Endothelial cell of umbilical vein (primary cell): ENCODE measurements at regions not wholly inside any gene's neighbourhood (a gene's known extent, or its start where the extent isn't known, plus 50 kb on each side); places are given as distances from the start of the nearest gene placed in this dataset.

Experiments used
- BruUV-seq: library from RNA; stranded (reverse); fragments of 400-500 nt; replicated peaks from 2 replicates; lab custom pipeline; 2021; lab: Mats Ljungman, UMichigan
- CTCF ChIA-PET: fragments of 300-600, 350-600 bp; sonication (Branson Sonifier 250); formaldehyde crosslinking; loops from one replicate; lab custom pipeline; 2021; ENCODE audit warnings: antibody characterized with exemption, inconsistent platforms; lab: Charles Lee
- POLR2A ChIA-PET: fragments of 300-600, 350-600 bp; sonication (Branson Sonifier 250); formaldehyde crosslinking; loops from one replicate; lab custom pipeline; 2021; ENCODE audit warnings: antibody characterized with exemption, inconsistent platforms; lab: Charles Lee
- DNase-seq: peaks from one replicate; pipeline ENCODE4 v3.0.0-alpha.2; 2011; ENCODE audit warnings: low read depth, low spot score
- FAIRE-seq: peaks from 2 replicates; lab custom pipeline; 2011; peaks lifted over from hg19 to GRCh38; lab: Jason Lieb, UNC
- H2AFZ ChIP-seq: 2 replicates; pipeline ENCODE4 v1.6.0; 2012; ENCODE audit warnings: low read depth, low read length, control low read depth, inconsistent platforms
- H3K27ac ChIP-seq: 2 replicates; pipeline ENCODE4 v1.5.1; 2011; ENCODE audit warnings: low read depth, mild to moderate bottlenecking, control low read depth, low read length, moderate library complexity; ENCODE audit not compliant: insufficient read depth
- H3K27me3 ChIP-seq, 2 experiments: 2 replicates each; pipeline versions ENCODE4 v1.6.0 to v1.6.1; 2011; ENCODE audit warnings: low read length in 2 of 2, mixed read lengths in 1 of 2; ENCODE audit not compliant: control insufficient read depth in 2 of 2, insufficient read depth in 2 of 2
- H3K36me3 ChIP-seq, 2 experiments: 2 replicates in 1 of 2; 3 replicates in 1 of 2; pipeline ENCODE4 v1.5.1; 2011; ENCODE audit warnings: low read length in 2 of 2, mild to moderate bottlenecking in 1 of 2, moderate library complexity in 1 of 2; ENCODE audit not compliant: control insufficient read depth in 2 of 2, insufficient read depth in 2 of 2; ENCODE audit errors: extremely low read depth in 1 of 2
- H3K4me1 ChIP-seq: 3 replicates; pipeline ENCODE4 v1.5.1; 2011; ENCODE audit warnings: mild to moderate bottlenecking, low read length; ENCODE audit not compliant: control insufficient read depth, insufficient read depth; ENCODE audit errors: extremely low read depth
- H3K4me2 ChIP-seq: 2 replicates; pipeline ENCODE4 v1.6.1; 2011; ENCODE audit warnings: low read length, control low read depth, mixed read lengths; ENCODE audit not compliant: insufficient read depth
- H3K4me3 ChIP-seq, 3 experiments: fragments of 200-600 bp in 1 of 3; sonication (generic), shearing (Covaris generic) in 1 of 3; replicated peaks in 1 of 3; 2 replicates each; pipeline ENCODE4 v1.5.1; 2011 to 2016; ENCODE audit warnings: control low read depth in 3 of 3, low read length in 3 of 3, mild to moderate bottlenecking in 2 of 3, inconsistent platforms in 1 of 3, low read depth in 1 of 3, moderate library complexity in 1 of 3; ENCODE audit not compliant: insufficient read depth in 1 of 3
- H3K79me2 ChIP-seq: 2 replicates; pipeline ENCODE4 v1.6.0; 2012; ENCODE audit warnings: low read length, inconsistent platforms; ENCODE audit not compliant: control insufficient read depth, insufficient read depth
- H3K9ac ChIP-seq: replicated peaks from 2 replicates; pipeline ENCODE3; 2011; ENCODE audit warnings: low read length, control low read depth; ENCODE audit not compliant: insufficient read depth; ENCODE audit errors: extremely low read depth
- H3K9me1 ChIP-seq: replicated peaks from 3 replicates; pipeline ENCODE4 v1.6.0; 2011; ENCODE audit warnings: mild to moderate bottlenecking, low read length; ENCODE audit not compliant: control insufficient read depth, insufficient read depth; ENCODE audit errors: extremely low read depth
- H3K9me3 ChIP-seq: replicated peaks from 2 replicates; pipeline ENCODE4 v1.5.1; 2012; ENCODE audit warnings: low read length, inconsistent platforms; ENCODE audit not compliant: control insufficient read depth, insufficient read depth
- H4K20me1 ChIP-seq: replicated peaks from 2 replicates; pipeline ENCODE3; 2011; ENCODE audit warnings: mild to moderate bottlenecking, low read length; ENCODE audit not compliant: control insufficient read depth, insufficient read depth; ENCODE audit errors: extremely low read depth
- EZH2 ChIP-seq: IDR thresholded peaks from 2 replicates; pipeline ENCODE4 v1.6.1; 2012; ENCODE audit warnings: borderline replicate concordance, low read depth, mild to moderate bottlenecking, moderate library complexity, low read length, inconsistent platforms; ENCODE audit not compliant: severe bottlenecking
- FOS ChIP-seq: IDR thresholded peaks from 2 replicates; pipeline ENCODE4 v1.6.1; 2011; ENCODE audit warnings: mild to moderate bottlenecking, low read length, moderate library complexity, borderline replicate concordance; ENCODE audit not compliant: insufficient read depth
- GATA2 ChIP-seq: IDR thresholded peaks from 2 replicates; pipeline ENCODE4 v1.7.0; 2011; ENCODE audit warnings: low read depth, mild to moderate bottlenecking, moderate library complexity, mixed read lengths, low read length; ENCODE audit not compliant: insufficient read length, insufficient read depth
- JUN ChIP-seq: IDR thresholded peaks from 2 replicates; pipeline ENCODE4 v1.6.1; 2011; ENCODE audit warnings: borderline replicate concordance, low read depth; ENCODE audit not compliant: insufficient read length, insufficient read depth
- MAX ChIP-seq: IDR thresholded peaks from 2 replicates; pipeline ENCODE4 v1.6.1; 2011; ENCODE audit not compliant: insufficient read depth, insufficient read length
- MYC ChIP-seq: IDR thresholded peaks from one replicate; pipeline ENCODE4 v1.6.1; 2011; ENCODE audit warnings: mild to moderate bottlenecking, low read depth, low read length
- POLR2A ChIP-seq: IDR thresholded peaks from 2 replicates; pipeline ENCODE4 v1.6.1; 2012; ENCODE audit warnings: low read depth, mild to moderate bottlenecking, control low read depth, low read length
- POLR2AphosphoS5 ChIP-seq: IDR thresholded peaks from 2 replicates; pipeline ENCODE4 v1.6.1; 2012; ENCODE audit warnings: low read depth, mild to moderate bottlenecking, control low read depth, low read length, moderate library complexity; ENCODE audit not compliant: insufficient read depth
- dilution Hi-C: fragments of 300-500 bp; cut with MboI; formaldehyde crosslinking; loops from one replicate; pipeline ENCODE4 v1.15.0; 2019; ENCODE audit warnings: low sequenced_read_pairs; ENCODE audit not compliant: extremely low pct_ligation_motif_present
- intact Hi-C: fragments of 100-400 bp; cut with micrococcal nuclease; formaldehyde crosslinking; loops from one replicate; pipeline ENCODE4 v1.10.0; 2022

DNA sequence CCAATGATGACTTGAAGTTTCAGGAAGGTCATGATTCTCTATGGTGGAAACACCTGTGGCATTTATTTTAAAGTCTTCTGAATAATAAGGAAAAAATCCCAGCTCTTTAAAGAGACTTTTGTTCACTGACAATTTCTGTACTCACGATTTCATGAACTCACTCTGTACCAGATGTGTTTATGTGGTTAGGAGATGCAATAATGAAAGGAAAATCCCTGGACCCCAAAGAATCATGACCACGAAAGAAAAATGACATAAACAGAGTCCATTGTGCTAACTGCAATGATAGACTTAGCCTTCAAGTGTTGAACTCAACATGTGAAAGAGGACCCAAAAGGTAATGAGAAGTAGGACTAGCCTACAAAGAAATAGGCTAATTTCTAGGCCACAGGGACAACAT is 947.5 kb downstream of the CDH11 start:
- no peaks in the 10 kb centered on the region for H3K4me1 ChIP-seq
- H3K4me3 ChIP-seq = no peak overlapping the region
- no peak overlapping the region for H2AFZ ChIP-seq
- no peak overlapping the region for H3K4me2 ChIP-seq
- no peak overlapping the region for H3K27ac ChIP-seq
- FAIRE-seq (no peak), DNase-seq (no peak)
- dilution Hi-C loops (no loop called here), intact Hi-C loops (no loop called here)
- H3K27me3 ChIP-seq = no peaks in the 10 kb centered on the region
- TF ChIP-seq JUN = no peak
- TF ChIP-seq EZH2 = no peak
- TF ChIP-seq POLR2A = no peak
- TF ChIP-seq POLR2AphosphoS5 = no peak
- no peak for TF ChIP-seq MYC
- no peak for TF ChIP-seq FOS
- no peak overlapping the region for H3K9ac ChIP-seq
- H3K9me1 ChIP-seq = no peaks in the 10 kb centered on the region
- peaks cover 2% of the 10 kb centered on the region for H3K9me3 ChIP-seq
- no peaks in the 10 kb centered on the region for H4K20me1 ChIP-seq
- no peaks in the 10 kb centered on the region for H3K79me2 ChIP-seq
- ChIA-PET CTCF (interaction anchor here (2.4 kb wide), 1 partner anchor 11 kb away, joined by 5 read pairs; no protein-coding TSS in a partner anchor), POLR2A (no interaction called here)
- H3K36me3 ChIP-seq = no peaks in the 10 kb centered on the region
- no TSS peak for BruUV-seq

GRCh38 chr16:64172652-64173051 is 949.2 kb downstream of the CDH11 start:
- no peaks in the 10 kb centered on the region for H3K79me2 ChIP-seq
- no peaks in the 10 kb centered on the region for H3K9me3 ChIP-seq
- no peak overlapping the region for H3K27ac ChIP-seq
- no peaks in the 10 kb centered on the region for H3K27me3 ChIP-seq
- intact Hi-C loops (no loop called here), dilution Hi-C loops (no loop called here)
- no peak overlapping the region for H3K4me3 ChIP-seq
- no peak for DNase-seq
- ChIA-PET CTCF (interaction anchor here (2.4 kb wide), 1 partner anchor 9 kb away, joined by 5 read pairs; no protein-coding TSS in a partner anchor), POLR2A (no interaction called here)
- no peak for TF ChIP-seq POLR2A
- TF ChIP-seq JUN = no peak
- TF ChIP-seq POLR2AphosphoS5 = no peak
- no peak for TF ChIP-seq MAX
- no peak for TF ChIP-seq MYC
- no peak for TF ChIP-seq GATA2
- H3K9me1 ChIP-seq = no peaks in the 10 kb centered on the region
- no peak overlapping the region for H2AFZ ChIP-seq
- no peaks in the 10 kb centered on the region for H3K36me3 ChIP-seq
- H3K4me2 ChIP-seq = no peak overlapping the region
- no peaks in the 10 kb centered on the region for H3K4me1 ChIP-seq
- no peak overlapping the region for H3K9ac ChIP-seq
- H4K20me1 ChIP-seq = no peaks in the 10 kb centered on the region
- FAIRE-seq = no peak
- BruUV-seq = no TSS peak
